NT2/D1 (cell line): ENCODE measurements at regions not wholly inside any gene's neighbourhood (a gene's known extent, or its start where the extent isn't known, plus 50 kb on each side); places are given as distances from the start of the nearest gene placed in this dataset.

Source experiments
- YY1 ChIP-seq: IDR thresholded peaks from 2 replicates; pipeline ENCODE4 v1.6.1; 2011; ENCODE audit not compliant: insufficient read length, insufficient read depth
- ZNF274 ChIP-seq: IDR thresholded peaks from 2 replicates; pipeline ENCODE4 v1.6.1; 2011; ENCODE audit warnings: mild to moderate bottlenecking, low read depth, low read length

- TF ChIP-seq YY1 (no peak), ZNF274 (no peak)
Measured at GRCh38 chr2:194985258-194985657, 671.8 kb upstream of the SLC39A10 start.
